Erythroblast (primary cell): ENCODE measurements at regions not wholly inside any gene's neighbourhood (a gene's known extent, or its start where the extent isn't known, plus 50 kb on each side); places are given as distances from the start of the nearest gene placed in this dataset.

Source experiments
- GATA1 ChIP-seq: IDR thresholded peaks from 2 replicates; pipeline ENCODE4 v1.6.1; 2011; ENCODE audit warnings: low read depth, mild to moderate bottlenecking, control low read depth, low read length, moderate library complexity
- POLR2A ChIP-seq: IDR thresholded peaks from 2 replicates; pipeline ENCODE4 v1.6.1; 2011; ENCODE audit warnings: mild to moderate bottlenecking, low read length

DNA sequence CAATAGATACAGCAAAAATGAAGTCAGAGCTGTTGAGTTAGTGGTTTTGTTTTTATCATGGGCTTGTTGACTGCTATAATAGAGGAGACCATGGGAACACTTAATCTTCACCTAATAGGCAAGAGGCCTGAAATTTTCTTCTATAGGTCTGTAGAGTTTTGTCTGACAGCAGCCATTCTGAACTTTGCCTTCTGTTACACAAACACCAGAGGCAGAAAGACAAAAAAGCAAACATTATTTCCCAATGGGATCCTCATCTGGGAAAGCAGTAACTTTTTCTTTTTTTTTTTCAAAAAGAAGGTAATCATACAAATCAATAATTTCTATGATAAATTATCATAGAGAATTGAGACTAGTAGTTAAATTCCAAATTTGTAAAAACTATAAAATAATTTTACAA lies 494.1 kb downstream of the TOX3 start:
- no peak for TF ChIP-seq POLR2A
- TF ChIP-seq GATA1: no peak
